GM19452 (cell line): ENCODE measurements at regions not wholly inside any gene's neighbourhood (a gene's known extent, or its start where the extent isn't known, plus 50 kb on each side); places are given as distances from the start of the nearest gene placed in this dataset.
"Not testable (repeated sequence)": the region's sequence is repeated elsewhere in the genome, so short reads cannot be mapped to it uniquely, and the experiment has no call there.

Experiments
- ATAC-seq: cut with Tn5 transposase; IDR thresholded peaks from one replicate; pipeline ENCODE4 v1.9.1; 2021; ENCODE audit not compliant: unreplicated experiment

DNA sequence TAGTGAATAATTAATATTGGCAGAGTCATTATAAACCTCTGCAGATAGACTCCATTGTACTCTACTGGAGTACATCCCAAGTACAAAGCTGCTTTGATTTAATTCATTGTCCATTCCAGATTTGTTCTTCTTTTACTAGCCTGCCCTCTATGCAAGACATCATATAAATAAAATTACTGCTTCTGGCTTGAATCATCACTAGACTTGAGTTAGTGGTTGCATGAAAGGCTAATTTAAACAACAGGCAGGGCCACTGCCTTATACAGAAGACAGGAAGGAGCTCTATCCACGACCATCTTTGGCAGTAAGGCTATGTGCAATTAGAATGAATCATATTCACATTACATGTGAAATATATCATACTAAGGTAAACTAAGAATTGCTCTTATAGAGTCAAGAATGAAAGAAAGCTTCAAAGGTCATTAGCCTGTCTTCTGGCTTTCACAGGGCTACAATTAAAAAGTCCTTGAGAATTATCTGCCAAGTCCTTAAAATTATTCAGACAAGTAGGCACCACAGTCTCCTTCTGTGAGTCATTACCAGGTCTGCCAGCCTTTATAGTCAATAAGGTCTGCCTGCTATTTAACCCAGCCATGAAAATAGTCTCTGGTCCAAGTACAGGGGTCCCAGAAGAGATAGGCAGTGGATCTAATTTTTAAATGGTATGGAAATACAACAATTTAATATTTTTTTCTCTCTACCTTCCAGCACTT lies 631.8 kb downstream of the TMTC2 start:
- ATAC-seq: no peak

DNA sequence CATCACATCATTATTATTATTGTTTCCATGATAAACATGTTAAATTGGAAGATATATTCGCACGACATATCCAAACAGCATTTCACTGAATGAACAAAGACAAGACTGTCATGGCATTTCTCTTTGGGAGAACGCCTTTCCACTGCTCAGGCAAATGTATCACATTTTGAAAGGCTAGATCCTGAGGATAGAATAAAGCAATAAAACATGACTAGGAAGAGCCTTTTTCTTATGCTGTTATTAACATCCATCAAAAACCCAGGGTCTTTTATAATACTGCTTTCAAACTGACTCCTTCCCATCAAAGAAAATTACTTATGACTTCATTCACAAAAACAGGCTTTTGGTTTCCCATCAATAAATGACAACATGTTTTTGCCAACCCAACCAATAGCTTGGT lies 630.9 kb downstream of the TMTC2 start:
- no peak for ATAC-seq

DNA sequence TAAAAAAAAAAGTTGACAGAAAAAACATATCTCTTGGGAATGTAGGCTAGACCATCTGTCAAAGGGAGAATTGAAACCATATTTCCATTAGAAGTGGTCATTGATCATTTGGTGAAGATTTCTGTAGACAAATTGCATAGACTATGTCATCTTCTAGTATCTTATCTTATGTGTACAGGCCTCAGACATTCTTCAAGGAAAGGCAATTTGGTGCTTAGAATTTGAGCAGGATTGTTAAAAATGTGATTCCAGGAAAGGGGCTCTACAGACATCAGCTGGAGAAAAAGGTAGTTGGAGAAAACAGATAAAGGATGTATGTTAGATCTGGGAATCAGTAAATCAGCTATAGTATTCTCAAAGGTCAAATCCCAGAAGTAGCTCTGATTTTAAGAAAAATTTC lies 627.1 kb downstream of the TMTC2 start:
- no peak for ATAC-seq

DNA sequence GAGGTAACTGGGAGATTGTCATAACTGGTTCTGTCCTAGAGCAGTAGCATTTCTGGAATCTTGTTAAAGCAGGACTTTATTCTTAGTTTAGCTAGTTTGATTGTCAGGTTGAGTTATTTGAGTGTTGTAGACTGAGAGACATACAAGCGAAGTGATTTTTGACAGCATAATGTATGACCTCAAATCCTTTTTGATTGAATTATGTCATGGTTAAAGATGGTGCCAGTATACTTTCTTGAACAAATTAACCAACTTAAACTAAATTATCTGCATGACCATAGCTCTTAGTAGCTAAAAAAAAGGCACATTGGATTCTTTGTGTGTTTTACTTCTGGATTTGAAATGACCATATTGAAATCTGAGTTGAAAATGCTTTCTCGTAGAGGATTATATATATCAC lies 626.6 kb downstream of the TMTC2 start:
- no peak for ATAC-seq

DNA sequence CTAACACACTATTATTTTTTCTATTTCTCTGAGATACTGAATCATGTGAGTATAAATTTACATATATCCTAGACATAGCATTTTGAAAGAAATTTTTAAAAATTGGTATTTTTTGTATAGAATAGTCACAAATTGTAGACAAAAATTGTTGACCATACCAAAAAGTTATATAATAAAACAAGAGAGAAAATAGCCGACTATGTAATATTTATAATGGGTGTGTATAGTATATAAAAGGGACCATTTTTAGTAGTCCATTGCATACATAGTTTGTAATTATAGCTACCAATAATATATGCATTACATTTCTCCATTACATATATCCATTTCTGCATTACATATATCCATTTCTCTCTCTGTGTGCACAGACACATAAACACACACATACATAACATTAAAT lies 590.2 kb downstream of the TMTC2 start:
- no peak for ATAC-seq

DNA sequence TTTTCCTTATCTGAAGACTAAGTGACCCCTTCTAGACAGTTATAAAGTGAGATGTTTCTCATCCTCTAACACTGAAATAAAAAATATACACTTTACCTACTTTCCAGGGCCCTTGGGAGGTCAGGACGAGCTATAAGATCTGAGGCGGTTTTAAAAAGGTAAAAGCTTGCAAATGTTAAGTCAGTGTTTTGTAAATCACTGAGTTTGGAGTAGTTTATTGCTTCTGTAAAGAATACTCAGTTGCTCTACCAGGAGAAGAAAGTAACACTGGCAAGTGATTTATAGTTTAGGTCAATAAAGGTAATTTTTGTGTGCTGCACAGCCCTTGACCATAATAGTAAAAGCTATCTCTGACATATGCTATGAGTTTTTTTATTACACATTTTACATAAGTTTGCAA lies 584.5 kb downstream of the TMTC2 start:
- no peak for ATAC-seq

DNA sequence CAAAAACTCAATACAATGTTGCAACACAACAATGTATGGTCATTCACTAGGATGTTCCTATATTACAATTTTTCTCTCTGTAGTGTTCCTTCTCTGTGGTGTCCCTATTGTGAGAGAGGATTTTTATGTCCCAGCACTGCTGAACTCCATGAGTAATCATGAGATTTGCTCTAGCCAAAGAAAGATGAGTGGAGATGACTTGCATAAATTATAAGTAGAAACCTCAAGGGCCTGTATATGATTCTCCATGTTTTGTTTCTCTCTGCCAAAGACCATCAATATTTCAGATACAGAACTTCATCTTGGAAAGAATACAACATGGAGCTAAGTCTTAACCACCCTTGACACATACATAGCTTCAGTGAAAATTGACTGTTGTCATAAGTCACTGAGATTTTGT lies 579.1 kb downstream of the TMTC2 start:
- ATAC-seq: no peak

DNA sequence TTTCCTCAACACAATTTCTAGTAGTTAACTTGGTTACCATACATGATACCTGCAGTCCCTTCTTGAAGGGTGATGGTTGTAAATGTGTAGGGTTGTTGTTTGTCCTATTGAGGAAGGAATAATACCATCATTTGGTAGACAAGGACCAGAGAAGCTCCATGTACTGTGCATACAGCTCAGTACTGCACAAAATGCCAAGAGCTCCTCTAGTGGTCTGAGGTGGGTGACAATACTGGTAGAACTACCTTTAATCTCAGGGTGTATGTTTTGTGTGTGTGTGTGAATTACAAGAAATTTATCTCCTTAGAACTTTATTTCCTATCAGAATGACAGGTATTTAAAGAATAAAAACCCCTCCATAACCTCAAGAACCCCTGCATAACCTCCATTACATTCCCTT lies 575.3 kb downstream of the TMTC2 start:
- no peak for ATAC-seq

DNA sequence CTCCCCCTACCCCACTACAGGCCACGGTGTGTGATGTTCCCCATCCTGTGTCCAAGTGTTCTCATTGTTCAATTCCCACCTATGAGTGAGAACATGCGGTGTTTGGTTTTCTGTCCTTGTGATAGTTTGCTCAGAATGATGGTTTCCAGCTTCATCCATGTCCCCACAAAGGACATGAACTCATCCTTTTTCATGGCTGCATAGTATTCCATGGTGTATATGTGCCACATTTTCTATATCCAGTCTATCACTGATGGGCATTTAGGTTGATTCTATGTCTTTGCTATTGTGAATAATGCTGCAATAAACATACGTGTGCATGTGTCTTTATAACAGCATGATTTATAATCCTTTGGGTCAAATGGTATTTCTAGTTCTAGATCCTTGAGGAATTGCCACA lies 573.4 kb downstream of the TMTC2 start:
- not testable (repeated sequence) for ATAC-seq

DNA sequence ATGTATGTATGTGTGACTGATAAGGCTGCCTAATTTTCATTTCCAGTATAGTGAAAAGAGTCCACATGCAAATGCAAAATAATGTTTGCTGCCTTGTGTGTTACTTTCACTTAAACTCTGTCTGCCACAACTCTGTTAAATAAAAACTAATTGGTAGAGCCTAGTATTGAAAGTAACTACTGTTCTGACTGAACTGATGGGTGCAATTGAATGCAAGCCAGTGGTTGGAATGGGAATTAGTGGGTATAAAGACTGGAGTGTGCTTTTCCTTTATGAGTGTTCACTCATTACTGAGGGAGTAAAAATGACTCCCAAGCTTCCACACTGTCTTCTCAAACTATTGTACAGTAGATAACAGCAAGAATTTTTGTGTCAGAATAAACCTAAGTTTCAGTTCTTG lies 571.0 kb downstream of the TMTC2 start:
- no peak for ATAC-seq

DNA sequence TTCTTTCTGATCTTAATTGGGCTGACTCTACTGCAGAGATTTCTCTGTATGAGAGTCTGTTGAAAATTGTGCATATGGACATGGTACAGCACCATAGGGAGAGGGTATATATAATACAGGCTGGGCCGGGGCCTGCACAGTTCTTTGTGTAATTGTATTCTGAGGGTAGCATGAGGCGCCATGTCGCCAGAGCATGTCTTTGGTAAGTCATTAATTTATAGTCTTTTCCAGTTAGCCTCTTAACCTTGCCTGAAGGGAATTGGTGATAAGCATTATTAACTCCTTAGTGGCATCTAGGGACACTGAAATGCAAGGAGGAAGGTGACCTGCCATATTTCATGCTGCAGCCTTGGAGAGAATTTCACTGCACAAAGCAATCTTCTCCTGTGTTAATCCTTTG lies 569.9 kb downstream of the TMTC2 start:
- no peak for ATAC-seq

DNA sequence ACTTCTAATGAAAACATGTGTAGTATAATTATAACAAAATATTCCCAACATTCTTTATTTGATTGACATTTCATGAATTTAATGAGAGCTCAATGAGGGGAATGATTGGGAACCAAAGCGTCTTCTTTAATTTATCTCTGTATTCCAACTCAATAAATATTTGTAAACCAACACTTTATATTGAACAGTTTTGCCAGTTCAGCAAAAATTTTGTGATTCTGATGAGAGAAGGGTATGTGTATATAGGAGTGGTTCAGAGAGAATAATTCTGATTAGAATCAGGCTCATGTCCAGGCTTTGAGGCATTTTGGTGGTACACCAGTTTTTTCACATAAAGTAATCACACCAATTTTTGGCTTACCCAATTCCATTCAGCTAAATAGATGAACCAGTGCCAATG lies 564.2 kb downstream of the TMTC2 start:
- no peak for ATAC-seq

DNA sequence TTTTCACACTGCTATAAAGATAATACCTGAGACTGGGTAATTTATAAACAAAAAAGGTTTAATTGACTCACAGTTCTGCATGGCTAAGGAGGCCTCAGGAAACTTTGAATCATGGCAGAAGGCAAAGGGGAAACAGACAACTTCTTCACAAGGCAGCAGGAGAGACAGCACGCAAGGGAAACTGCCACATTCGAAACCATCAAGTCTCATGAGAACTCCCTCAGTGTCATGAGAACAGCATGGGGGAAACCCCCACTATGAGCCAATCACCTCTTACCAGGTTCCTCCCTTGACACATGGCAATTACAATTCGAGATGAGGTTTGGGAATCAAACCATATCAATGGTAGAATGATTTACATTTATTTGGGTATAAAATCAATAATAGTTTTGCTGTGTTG lies 558.5 kb downstream of the TMTC2 start:
- no peak for ATAC-seq

DNA sequence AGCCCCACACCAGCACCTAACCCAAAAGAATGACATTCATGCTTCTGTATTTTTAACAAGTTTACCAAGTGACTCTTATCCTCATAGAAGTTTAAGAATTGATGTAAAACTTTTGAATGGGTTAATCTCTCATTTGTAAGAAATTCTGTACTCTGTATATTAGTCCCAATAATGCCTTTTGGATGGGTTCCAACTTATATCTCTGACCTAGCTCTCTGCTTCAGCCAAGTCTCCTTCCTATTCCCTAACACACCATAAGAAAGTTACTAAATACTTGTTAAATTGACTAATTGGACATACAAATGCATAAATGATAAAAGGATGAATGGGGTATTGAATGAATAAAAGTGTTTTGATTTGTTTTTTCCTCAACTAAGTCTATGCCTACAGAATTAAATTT lies 557.3 kb downstream of the TMTC2 start:
- ATAC-seq: no peak

DNA sequence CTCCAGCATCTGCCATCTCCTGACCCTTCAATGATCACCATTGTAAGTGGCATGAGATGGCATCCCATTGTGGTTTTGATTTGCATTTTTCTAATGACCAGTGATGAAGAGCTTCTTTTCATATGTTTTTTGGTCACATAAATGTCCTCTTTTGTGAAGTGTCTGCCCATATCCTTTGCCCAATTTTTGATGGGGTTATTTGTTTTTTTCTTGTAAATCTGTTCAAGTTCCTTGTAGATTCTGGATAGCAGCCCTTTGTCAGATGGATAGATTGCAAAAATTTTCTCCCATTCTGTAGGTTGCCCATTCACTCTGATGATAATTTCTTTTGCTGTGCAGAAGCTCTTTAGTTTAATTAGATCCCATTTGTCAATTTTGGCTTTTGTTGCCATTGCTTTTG lies 547.3 kb downstream of the TMTC2 start:
- ATAC-seq: not testable (repeated sequence)

DNA sequence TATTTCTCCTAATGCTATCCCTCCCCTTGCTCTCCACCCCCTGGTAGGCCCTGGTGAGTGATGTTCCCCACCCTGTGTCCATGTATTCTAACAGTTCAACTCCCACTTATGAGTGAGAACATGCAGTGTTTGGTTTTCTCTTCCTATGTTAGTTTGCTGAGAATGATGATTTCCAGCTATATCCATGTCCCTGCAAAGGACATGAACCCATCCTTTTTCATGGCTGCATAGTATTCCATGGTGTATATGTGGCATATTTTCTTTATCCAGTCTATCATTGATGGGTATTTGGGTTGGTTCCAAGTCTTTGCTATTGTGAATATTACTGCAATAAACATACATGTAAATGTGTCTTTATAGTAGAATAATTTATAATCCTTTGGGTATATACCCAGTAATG lies 540.3 kb downstream of the TMTC2 start:
- ATAC-seq: not testable (repeated sequence)

DNA sequence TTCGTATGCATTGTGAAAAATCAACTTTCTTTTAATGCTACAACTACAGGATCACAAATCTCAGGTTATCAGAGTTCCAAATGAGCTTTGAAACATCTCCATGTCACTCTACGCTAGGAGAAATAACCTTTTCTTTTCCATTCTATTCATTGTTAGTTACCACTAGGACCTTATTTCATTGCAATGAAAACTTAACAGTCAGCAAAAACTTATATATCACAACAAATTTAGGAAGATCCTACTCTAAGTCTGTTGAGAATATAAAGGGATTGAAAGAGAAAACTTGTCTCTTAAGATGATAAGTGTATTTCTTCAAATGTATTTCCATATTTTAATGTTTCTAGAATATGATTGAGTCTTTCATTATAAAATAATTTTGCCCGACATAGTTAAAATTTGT lies 539.1 kb downstream of the TMTC2 start:
- ATAC-seq: no peak

DNA sequence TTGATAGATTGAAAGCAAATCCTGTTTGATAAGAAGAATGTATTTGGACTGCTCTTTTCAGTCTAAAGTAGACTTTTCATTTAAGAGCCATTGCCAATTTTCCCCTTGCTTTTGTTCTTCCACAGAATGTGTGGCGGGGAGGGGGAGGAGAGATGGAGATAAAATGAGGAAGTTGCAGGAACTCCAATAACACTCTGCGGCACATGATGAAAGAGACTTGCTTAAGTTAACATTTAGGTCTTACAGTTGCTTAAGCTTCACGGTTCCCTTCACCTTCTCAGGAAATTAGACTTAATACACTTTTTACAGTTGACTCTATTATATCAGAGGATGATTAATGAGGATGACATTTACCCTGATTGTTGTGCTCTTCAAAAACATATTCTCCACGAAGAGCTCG lies 537.3 kb downstream of the TMTC2 start:
- ATAC-seq: no peak

DNA sequence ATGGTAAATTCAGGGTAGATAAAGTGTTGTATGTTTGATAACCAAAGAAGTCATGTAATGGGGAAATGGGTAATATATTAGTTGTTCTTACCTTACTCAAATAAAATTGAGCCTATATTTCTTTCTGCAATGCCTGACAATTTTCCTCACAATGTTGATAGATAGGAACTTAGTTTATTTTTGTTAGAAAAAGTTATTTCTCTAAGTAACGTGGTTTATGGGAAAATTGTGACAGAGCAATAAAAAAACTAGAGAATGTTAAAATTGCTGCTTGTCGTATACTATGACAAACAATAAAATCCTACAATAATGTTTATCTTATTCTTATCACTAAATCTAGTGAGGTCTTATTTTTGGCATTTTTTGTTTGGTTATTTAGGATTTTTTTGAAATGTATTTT lies 534.1 kb downstream of the TMTC2 start:
- ATAC-seq: no peak

DNA sequence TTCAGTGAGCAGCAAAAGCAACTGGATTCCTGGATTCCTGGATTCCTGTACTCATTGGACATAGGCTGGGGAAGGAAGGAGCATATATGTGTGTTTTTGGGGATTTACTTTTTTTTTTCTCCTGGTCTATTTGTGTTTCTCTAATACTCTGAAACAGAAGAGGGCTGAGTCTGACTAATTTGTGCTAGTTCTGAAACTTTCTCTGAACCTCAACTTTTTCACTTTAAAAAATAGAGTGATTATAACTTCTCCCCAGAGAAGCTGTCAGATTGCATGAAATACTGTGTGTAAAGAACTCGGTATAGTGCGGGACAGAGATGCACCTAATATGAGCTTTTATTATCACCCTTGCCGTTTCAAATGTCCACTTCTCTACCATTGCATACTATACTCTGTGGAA lies 529.5 kb downstream of the TMTC2 start:
- ATAC-seq: no peak

DNA sequence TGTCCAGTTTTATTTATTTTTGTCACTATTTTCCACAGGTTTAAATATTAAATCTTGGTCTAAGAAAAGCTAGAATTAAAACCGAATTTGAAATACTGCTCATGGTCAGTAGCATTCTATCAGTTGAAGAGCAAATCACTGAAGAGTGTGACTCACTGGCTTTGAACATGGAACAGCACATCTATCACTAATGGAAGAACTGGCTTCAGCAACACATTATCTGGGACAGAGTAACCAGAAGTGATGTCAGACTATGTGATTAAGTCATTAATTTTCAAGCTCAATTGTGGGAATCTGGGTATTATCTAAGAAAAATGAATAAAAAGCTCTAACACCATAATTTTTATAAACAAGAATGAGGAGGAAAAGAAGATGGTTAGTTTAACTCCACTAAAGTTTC lies 527.5 kb downstream of the TMTC2 start:
- ATAC-seq: no peak

DNA sequence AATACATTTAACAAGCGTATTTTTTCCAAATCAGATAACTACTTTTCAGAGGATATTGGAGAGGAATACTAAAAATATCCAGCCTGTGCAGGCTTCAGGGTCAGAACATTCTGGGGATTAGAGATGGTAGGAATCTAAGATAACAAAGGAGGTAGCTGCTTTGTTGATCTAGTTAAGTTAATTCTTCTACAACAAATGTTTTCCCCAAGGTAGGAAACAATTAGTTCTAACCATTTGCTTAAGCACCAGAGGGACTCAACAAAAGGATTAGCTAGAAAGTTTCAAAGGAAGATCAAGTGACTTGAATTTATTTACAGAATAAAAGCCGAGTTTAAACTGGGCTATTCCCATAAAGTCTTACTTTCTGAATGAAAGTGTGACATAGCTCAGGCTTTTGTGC lies 524.2 kb downstream of the TMTC2 start:
- ATAC-seq: no peak

DNA sequence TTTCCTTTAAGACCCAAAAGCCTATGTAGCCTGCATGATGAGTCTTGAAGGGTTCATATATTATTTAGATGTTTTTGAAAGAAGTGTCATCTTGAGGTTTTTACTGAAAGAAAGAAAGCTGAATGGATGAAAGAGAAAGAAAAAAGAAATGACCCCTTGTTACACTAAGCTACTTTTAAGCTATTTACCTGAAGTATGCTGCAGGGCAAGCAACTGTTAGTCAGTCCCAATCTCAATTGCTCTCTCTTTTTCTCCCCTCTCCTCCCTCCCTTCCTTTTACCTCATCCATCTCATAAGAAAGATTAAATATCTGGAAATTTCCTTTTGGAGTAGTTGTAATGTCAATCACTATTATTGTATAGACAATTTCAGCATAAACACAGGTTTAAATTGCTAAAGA lies 512.4 kb downstream of the TMTC2 start:
- no peak for ATAC-seq
